GM10266 (cell line): ENCODE measurements at regions not wholly inside any gene's neighbourhood (a gene's known extent, or its start where the extent isn't known, plus 50 kb on each side); places are given as distances from the start of the nearest gene placed in this dataset.
"Not testable (repeated sequence)": the region's sequence is repeated elsewhere in the genome, so short reads cannot be mapped to it uniquely, and the experiment has no call there.

ENCODE experiments used
- DNase-seq: peaks from one replicate; pipeline ENCODE4 v3.0.0; 2012; ENCODE audit errors: extremely low spot score
- CTCF ChIP-seq: IDR thresholded peaks from 2 replicates; pipeline ENCODE4 v1.5.1; 2012; ENCODE audit warnings: mild to moderate bottlenecking, low read depth; ENCODE audit not compliant: control insufficient read depth, insufficient read depth; ENCODE audit errors: missing control alignments

DNA sequence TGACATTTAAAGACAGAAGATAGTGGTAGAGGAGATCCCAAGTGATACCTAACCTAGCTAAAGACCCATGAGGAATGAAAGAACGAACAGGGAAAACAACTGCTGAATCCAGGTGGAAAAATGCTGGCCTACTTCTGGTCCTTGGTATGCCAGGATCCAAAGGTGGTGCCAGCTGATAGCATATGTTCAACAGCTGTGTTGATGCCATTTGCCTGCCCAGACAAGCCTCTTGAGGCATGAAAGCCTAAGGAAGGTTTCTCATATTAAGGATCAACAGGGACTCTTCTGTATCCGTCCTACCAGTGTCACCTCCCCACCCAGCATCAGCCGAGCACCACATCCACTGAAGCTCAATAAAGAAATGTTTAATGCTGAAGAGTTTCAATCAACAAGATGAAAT lies 225.7 kb upstream of the DMRT1 start:
- TF ChIP-seq CTCF, result no peak
- DNase-seq, result no peak

- DNase-seq, result no peak
These were observed 224.8 kb upstream of the DMRT1 start for GRCh38 chr9:616694-617093.

DNA sequence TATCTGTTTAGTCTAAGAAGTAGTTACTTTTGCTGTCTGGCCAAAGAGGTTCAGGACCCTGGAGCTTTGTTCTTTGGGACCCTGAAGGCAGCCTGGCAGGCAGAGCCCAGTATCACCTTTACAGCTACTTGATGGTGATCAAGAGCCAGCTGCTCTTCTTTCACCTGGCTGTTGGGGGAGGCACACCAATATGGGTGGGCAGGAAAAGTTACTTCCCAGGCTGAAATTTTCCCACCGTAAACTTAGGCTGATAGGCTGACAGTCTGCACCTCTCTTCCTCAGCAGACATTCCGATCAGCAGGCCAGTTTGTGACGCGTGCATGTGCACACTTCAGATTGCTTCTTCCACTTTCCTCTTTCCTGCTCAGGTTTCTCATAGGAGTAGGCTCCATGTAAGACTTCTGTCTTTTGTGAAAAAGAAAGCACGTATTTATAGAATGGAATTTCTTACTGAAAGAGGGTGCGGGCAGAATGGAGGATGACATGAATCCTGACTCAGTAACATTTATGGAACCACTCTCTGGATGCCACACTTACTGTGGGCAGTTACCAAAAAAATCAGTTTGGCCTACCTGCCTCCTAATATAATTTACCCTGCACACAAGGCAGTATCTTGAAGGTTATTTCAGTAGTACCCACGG lies 223.9 kb upstream of the DMRT1 start:
- no peak for TF ChIP-seq CTCF
- DNase-seq, result no peak

More at GRCh38 chr9:616694-617093, 224.8 kb upstream of the DMRT1 start:
- TF ChIP-seq CTCF, result no peak

DNA sequence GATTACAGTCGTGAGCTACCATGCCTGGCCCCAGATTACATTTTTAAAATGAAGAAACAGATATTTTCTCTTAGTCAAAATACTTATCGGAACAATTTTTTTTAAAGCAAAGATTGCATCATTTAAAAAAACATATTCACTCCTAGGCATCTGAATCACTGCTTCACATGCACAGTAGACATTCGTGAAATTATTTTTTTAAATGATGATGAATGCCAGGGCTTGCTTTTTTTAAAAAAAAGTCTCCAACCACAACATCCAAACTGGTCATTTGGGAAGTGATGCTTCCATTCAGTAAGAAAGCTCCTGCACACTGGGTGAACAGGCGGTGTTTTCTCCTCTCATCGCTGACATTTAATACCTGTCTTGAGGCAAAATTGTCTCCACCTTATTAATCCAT lies 223.0 kb upstream of the DMRT1 start:
- no peak for DNase-seq
- no peak for TF ChIP-seq CTCF

- TF ChIP-seq CTCF, result no peak
- DNase-seq, result no peak
These were observed 220.2 kb upstream of the DMRT1 start for GRCh38 chr9:621201-621855.

DNA sequence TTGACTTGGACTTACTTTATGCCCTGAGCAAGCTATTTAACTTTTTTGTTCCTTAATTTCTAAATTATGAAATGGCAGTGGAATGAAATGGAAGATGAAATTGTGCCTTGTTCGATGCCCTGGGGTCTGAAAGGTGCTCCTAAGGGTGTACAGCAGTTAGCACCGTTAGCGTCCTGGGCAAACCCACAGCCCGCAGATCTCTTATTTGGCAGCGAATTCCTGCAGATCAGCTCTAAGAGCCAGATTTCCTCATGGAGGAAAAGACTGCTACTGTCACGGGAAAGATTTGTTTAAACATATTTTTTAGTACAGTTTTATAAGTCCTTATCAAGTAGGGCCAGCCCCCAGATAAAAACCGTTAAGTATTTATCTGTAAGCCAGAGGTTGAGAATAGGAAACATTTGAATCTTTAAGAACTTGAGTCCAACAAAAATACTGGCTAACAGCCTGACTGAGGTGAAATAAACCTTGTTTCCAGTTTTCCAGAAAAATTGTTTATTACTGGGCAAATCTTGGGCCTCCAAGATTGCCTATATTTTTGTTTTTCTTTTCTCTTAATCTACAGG lies 216.5 kb upstream of the DMRT1 start:
- DNase-seq, result no peak
- TF ChIP-seq CTCF, result no peak

- DNase-seq, result no peak
- no peak for TF ChIP-seq CTCF
These were observed 215.9 kb upstream of the DMRT1 start for GRCh38 chr9:625613-626012.

- not testable (repeated sequence) for DNase-seq
These were observed 215.4 kb upstream of the DMRT1 start for GRCh38 chr9:626114-626513.
